Right atrium auricular region (tissue), 2 donors: ENCODE measurements at regions not wholly inside any gene's neighbourhood (a gene's known extent, or its start where the extent isn't known, plus 50 kb on each side); places are given as distances from the start of the nearest gene placed in this dataset.

Experiments
- DNase-seq: peaks from one replicate; pipeline ENCODE4 v3.0.0-alpha.2; 2019; ENCODE audit warnings: low spot score
- H3K27ac ChIP-seq, 2 donors: fragments of 200-600 bp; sonication (generic); 1 replicate in 1 of 2; 2 replicates in 1 of 2; pipeline ENCODE4 v1.5.1; 2016 to 2019
- H3K27me3 ChIP-seq, 2 donors: fragments of 200-600 bp; sonication (generic); one replicate each; pipeline versions ENCODE4 v1.5.1 to v1.6.0; 2017 to 2019
- H3K36me3 ChIP-seq: fragments of 200-600 bp; sonication (generic); one replicate; pipeline ENCODE4 v1.5.1; 2016
- H3K4me1 ChIP-seq, 2 donors: fragments of 200-600 bp; sonication (generic); one replicate each; pipeline versions ENCODE4 v1.5.1 to v1.6.0; 2017 to 2019
- H3K4me3 ChIP-seq, 2 donors: fragments of 200-600 bp; sonication (generic); 1 replicate in 1 of 2; 2 replicates in 1 of 2; pipeline ENCODE4 v1.5.1; 2017 to 2019; ENCODE audit warnings: mild to moderate bottlenecking in 1 of 2, moderate library complexity in 1 of 2
- H3K9me3 ChIP-seq, 2 donors: fragments of 200-600 bp; sonication (generic); one replicate each; pipeline ENCODE4 v1.5.1; 2019
- TF ChIP-seq, protein P1 (sequence below), 2 donors: fragments of 200-600 bp; sonication (generic); IDR thresholded peaks; one replicate each; pipeline ENCODE4 v1.5.1; 2019; ENCODE audit warnings: antibody characterized with exemption in 2 of 2

DNA sequence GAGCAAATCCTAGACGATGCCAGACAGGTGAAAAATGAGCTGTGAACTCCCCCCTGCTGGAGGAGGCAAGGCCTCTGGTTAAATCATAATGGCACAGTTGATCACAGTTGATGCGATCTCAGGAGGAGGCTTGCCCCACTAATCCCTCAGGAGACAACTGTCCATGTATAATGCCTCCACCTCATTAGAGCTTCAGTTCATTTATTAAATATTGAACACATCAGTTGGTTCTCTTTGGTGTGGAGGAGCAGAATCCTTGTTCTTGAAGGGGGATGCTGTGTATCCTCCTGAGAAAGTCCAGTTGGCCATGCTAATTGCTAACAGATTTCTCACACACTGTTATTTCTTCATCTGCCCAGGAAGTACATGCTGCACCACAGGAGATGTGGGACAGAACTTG, 290.5 kb downstream of the IGSF11 start:
- no peak overlapping the region for H3K4me3 ChIP-seq
- no peaks in the 10 kb centered on the region for H3K4me1 ChIP-seq
- no peaks in the 10 kb centered on the region for H3K36me3 ChIP-seq
- H3K27ac ChIP-seq = no peak overlapping the region
- H3K27me3 ChIP-seq = no peaks in the 10 kb centered on the region
- no peak for DNase-seq
- H3K9me3 ChIP-seq = no peaks in the 10 kb centered on the region
- TF ChIP-seq, protein P1, sequence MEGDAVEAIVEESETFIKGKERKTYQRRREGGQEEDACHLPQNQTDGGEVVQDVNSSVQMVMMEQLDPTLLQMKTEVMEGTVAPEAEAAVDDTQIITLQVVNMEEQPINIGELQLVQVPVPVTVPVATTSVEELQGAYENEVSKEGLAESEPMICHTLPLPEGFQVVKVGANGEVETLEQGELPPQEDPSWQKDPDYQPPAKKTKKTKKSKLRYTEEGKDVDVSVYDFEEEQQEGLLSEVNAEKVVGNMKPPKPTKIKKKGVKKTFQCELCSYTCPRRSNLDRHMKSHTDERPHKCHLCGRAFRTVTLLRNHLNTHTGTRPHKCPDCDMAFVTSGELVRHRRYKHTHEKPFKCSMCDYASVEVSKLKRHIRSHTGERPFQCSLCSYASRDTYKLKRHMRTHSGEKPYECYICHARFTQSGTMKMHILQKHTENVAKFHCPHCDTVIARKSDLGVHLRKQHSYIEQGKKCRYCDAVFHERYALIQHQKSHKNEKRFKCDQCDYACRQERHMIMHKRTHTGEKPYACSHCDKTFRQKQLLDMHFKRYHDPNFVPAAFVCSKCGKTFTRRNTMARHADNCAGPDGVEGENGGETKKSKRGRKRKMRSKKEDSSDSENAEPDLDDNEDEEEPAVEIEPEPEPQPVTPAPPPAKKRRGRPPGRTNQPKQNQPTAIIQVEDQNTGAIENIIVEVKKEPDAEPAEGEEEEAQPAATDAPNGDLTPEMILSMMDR (IDR thresholded peaks at IDR 0.05) = no peak

DNA sequence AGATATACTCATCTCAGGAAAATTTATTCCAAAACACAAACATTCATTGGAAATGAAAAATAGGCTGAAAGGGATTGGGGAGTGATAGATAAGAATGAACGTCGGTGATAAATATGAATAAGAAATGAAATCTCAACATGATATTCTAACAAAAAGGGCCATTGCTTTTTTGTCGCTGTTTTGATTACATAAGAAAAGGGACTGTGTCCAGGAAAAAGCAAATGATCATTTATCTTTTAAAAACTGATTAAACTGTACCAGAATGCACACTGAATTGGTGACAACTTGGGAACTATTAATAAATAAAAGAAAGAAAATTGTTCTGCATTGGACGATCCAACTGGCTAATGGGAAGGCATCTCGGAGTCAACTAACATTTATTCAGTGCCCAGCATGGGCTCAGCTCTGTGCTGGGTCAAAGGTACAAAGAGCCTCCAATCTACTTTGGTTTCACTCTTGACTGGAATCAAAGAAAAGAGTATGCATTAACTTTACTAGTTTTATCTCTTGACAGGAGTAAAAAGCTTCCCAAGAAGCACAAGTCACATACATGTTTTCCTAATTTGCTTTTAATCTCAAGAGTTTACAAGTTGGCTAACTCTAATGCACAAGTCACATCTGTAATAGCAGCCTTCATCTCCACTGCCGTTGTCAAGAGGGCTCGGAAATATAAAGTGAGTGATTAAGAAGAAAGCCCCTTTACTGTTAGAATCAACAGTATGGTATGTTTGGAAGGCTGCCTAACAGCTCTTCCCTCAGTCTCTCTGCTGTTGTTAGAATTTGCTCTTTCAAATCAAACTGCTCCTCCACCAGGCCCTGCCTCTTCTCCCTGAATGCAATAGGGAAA, 280.0 kb downstream of the IGSF11 start:
- Histone ChIP-seq H3K4me3 (no peak overlapping the region), H3K36me3 (no peaks in the 10 kb centered on the region), H3K27ac (no peak overlapping the region), H3K4me1 (no peaks in the 10 kb centered on the region), H3K27me3 (no peaks in the 10 kb centered on the region), H3K9me3 (no peaks in the 10 kb centered on the region)
- DNase-seq = no peak
- TF ChIP-seq, protein P1 (IDR thresholded peaks at IDR 0.05) = no peak

DNA sequence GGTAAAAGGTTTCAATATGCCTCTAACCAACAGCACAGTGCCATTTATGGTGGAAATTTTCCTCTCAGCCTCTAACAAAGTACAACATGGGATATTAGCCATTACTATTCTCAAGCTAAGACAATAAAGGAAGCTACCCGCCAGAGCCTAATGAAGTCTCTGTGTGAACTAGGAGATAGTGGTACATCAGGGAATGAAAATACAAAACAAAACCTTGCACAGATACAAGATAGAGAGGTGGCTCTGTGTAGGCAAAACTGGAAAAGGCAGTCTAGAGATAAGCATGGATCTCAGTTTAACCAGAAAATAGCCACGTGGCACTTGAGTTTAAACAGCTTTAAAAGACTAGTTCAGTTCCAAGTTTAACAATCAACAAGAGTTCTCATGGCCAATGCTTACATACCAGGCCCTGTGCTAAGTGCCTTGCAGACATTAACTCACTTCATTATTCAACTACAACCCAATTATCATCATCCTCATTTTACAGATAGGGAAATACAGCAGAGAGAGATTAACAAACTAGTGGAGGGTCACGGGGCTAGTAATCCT, 279.3 kb downstream of the IGSF11 start:
- H3K4me3 ChIP-seq = no peak overlapping the region
- H3K27me3 ChIP-seq = no peaks in the 10 kb centered on the region
- TF ChIP-seq, protein P1 (IDR thresholded peaks at IDR 0.05) = no peak

DNA sequence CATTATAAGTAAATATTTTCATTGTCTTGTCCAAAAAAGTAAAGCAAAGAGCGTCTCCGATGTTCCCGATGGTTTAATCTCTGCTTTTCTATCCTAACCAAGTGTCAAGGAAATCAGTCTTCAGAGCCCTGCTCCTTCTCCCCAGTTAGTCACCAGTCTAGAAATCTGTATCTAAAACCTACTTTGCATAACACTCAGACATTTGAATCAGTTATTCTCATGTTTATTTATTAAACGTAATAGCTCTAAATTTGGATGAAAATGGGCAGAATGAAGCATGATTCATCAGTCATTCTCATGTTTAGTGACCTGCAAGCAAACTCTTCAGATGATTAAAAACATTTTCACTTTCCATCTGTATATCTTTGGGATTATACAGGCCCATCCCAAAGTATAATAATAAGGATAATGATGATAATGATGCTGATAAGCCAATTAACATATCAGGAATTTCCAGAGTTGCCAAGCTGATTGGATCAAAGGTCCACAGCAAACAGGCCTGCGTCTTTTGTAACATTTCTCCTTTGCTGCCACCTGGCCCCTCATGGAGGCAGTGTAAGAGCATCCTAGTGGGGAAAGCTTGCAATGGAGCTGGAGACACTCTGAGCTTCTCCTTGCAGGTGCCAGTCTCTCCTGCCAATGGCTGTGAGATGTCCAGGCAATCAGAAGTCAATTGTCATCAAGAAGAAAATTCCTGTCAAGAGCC, 273.9 kb downstream of the IGSF11 start:
- H3K4me3 ChIP-seq = no peak overlapping the region
- no peaks in the 10 kb centered on the region for H3K9me3 ChIP-seq
- TF ChIP-seq, protein P1 (IDR thresholded peaks at IDR 0.05) = no peak
- H3K27me3 ChIP-seq = no peaks in the 10 kb centered on the region
- no peak for DNase-seq
- no peaks in the 10 kb centered on the region for H3K36me3 ChIP-seq
- H3K4me1 ChIP-seq = no peaks in the 10 kb centered on the region
- no peak overlapping the region for H3K27ac ChIP-seq

More for the DNA sequence above, 279.3 kb downstream of the IGSF11 start:
- no peaks in the 10 kb centered on the region for H3K4me1 ChIP-seq
- no peaks in the 10 kb centered on the region for H3K36me3 ChIP-seq
- no peak for DNase-seq
- no peak overlapping the region for H3K27ac ChIP-seq
- no peaks in the 10 kb centered on the region for H3K9me3 ChIP-seq

DNA sequence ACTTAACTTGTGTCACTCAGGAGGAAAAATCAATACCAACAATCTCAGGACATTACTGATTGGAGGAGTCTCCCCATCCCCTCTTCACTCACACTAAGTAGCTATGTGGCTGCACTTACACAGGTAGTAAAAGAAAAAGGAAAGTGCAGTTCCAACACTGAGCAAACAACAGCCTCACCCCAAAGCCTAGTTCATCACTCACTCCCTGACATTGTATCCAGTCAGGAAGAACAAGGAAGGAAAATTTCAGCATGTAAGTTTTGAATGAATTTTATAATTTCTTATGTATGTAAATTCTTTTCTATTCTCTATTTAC, 273.4 kb downstream of the IGSF11 start:
- TF ChIP-seq, protein P1 (IDR thresholded peaks at IDR 0.05) = no peak
- Histone ChIP-seq H3K9me3 (no peaks in the 10 kb centered on the region), H3K36me3 (no peaks in the 10 kb centered on the region), H3K4me1 (no peaks in the 10 kb centered on the region), H3K27ac (no peak overlapping the region), H3K4me3 (no peak overlapping the region), H3K27me3 (no peaks in the 10 kb centered on the region)
- no peak for DNase-seq
